Brain microvascular endothelial cell (primary cell): ENCODE measurements at regions not wholly inside any gene's neighbourhood (a gene's known extent, or its start where the extent isn't known, plus 50 kb on each side); places are given as distances from the start of the nearest gene placed in this dataset.

Source experiments
- DNase-seq: peaks from one replicate; pipeline ENCODE4 v3.0.0-alpha.2; 2020
- H3K27ac ChIP-seq: fragments of 250-450 bp; sonication (Bioruptor Pico); 2 replicates; pipeline ENCODE4 v1.5.1; 2020; ENCODE audit warnings: mild to moderate bottlenecking, moderate library complexity
- H3K27me3 ChIP-seq: fragments of 250-450 bp; sonication (Bioruptor Pico); replicated peaks from 2 replicates; pipeline ENCODE4 v1.5.1; 2020; ENCODE audit warnings: mild to moderate bottlenecking
- H3K36me3 ChIP-seq: fragments of 250-450 bp; sonication (Bioruptor Pico); replicated peaks from 2 replicates; pipeline ENCODE4 v1.5.1; 2020; ENCODE audit warnings: mild to moderate bottlenecking
- H3K4me3 ChIP-seq: 2 replicates; pipeline ENCODE4 v1.5.1; 2011; ENCODE audit warnings: low read depth, mild to moderate bottlenecking, control low read depth, low read length, moderate library complexity
- CTCF ChIP-seq: IDR thresholded peaks from 2 replicates; pipeline ENCODE4 v1.5.1; 2011; ENCODE audit warnings: low read depth, mild to moderate bottlenecking, moderate library complexity, low read length, control low read depth, inconsistent platforms; ENCODE audit errors: missing control alignments
- in situ Hi-C: cut with HindIII; loops from 2 replicates; pipeline ENCODE4 v1.10.0; 2017; ENCODE audit warnings: low sequenced_read_pairs, low pct_ligation_motif_present

DNA sequence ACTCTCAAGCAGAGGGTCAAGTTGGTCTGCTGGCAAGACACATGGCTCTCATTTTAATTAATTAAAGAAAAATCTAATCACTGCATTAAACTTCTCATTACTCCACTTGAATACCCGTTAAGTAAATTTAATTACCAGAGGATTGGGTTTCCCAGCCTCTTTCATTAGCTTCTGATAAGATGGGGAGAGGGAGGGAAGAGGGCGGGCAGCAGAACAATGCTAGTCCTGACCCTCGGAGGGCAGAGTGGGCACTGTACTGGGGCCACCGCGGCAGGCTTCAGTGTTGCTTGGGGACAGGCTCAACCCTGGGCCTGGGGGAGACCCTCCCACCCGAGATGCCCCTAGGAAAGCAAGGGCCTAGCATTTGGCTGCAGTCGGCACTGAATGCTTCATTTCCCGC, 55.6 kb upstream of the LINGO1 start:
- no peaks in the 10 kb centered on the region for H3K27me3 ChIP-seq
- TF ChIP-seq CTCF, result no peak
- in situ Hi-C loops, result no loop called here

DNA sequence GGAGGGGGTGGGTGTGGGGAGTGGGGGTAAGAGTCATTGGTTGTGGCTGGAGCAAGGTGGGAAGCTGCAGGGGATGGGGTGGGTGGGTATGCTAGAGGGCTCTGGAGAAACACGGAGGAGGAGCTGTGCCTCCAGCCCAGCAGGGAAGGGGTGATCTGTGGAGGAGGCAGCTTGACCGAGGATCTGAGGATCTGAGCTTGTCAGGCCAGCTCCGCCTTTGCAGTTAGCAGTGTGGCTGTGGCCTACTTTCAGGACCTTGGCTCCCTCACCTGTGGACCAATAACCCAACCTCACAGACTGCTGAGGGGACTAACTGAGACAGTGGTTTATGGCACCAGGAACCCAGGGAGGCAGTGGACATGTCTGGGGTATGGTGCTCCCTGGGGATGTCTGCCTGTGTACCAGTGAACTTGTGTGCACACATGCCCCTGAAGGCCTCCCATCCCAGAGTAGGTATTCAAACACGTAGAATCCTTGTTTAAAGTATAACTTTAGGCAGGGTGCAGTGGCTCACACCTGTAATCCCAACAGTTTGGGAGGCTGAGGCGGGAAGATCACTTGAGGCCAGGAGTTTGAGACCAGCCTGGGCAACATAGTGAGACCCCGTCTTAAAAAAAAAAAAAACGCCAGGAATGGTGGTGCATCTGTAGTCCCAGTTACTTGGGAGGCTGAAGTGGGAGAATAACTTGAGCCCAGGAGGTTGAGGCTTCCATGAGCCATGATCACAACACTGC, 52.5 kb upstream of the LINGO1 start:
- Histone ChIP-seq H3K27ac (no peak overlapping the region), H3K36me3 (no peaks in the 10 kb centered on the region), H3K27me3 (no peaks in the 10 kb centered on the region), H3K4me3 (no peak overlapping the region)
- in situ Hi-C loops, result no loop called here
- TF ChIP-seq CTCF, result no peak
- DNase-seq, result no peak

More for the DNA sequence above, 55.6 kb upstream of the LINGO1 start:
- DNase-seq, result no peak
- Histone ChIP-seq H3K27ac (no peak overlapping the region), H3K4me3 (no peak overlapping the region), H3K36me3 (no peaks in the 10 kb centered on the region)

GRCh38 chr15:77684341-77685081, 51.8 kb upstream of the LINGO1 start:
- TF ChIP-seq CTCF, result no peak
- no peak for DNase-seq
- H3K4me3 ChIP-seq, result no peak overlapping the region
- H3K27ac ChIP-seq, result no peak overlapping the region
- in situ Hi-C loops, result no loop called here
- H3K36me3 ChIP-seq, result no peaks in the 10 kb centered on the region
- no peaks in the 10 kb centered on the region for H3K27me3 ChIP-seq

DNA sequence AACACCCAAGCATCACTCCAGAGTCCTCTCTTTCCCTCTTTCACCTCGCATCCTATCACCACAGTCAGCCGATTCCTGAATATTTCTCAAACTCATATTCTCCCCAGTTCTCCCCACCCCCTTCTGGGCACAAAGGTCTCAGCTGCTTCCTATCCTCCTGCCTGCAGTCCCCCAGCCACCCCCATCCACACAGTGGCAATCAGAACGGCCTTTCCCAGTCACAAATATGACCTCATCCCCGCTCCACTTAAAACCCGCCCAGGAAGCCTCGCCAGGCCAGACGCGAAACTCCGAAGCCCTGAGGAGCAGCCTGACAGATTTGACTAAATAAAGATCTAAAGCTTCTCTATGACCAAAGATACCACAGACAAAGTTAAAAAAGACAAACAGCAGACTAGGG, 49.9 kb upstream of the LINGO1 start:
- Histone ChIP-seq H3K36me3 (no peaks in the 10 kb centered on the region), H3K4me3 (no peak overlapping the region), H3K27ac (no peak overlapping the region), H3K27me3 (no peaks in the 10 kb centered on the region)
- no peak for TF ChIP-seq CTCF
- in situ Hi-C loops, result no loop called here
- no peak for DNase-seq
